ENCODE measurements at regions not wholly inside any gene's neighbourhood (a gene's known extent, or its start where the extent isn't known, plus 50 kb on each side); places are given as distances from the start of the nearest gene placed in this dataset.

DNA sequence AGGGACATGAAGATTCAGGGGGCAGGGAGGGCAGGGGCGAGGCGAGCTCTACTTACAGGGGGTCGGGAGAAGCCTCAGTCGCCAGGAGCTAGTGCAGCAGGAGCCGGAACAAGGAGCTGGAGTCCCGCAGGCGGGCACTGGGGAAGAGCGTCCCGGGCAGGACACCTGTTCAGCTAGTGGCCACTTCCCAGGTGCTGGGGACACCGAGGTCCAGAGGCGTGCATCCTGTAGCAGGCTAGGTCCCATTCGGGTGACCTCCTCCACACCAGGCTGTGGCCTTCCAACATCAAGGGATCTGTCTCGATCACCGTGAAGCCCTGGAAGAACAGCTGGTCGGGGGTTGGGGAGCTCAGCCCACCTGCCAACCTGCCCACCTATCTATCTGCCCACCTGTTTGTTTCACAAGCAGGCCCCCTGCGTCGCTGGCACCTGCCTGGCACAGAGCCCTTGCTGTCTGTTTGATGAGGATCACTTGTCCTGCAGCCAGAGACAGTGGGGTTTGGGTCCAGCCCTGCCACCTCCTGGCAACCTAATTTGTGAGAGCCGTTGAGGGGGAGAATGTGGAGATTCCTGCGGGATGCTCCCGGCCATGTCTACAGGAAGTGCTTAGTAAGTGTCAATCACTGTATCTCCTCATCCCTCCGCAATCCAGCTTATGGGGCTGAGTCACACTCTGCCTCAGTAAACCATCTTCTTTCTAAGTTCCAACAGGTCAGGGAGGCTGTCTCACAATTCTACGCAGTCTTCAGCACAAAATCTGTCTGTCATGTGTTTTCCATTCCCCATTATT, 940.9 kb downstream of the BRD1 start:
- no peak overlapping the region for H3K4me3 ChIP-seq
- no peaks in the 10 kb centered on the region for H3K9me3 ChIP-seq (replicated peaks in 1 of 3)
- DNase-seq = peak in 2 of 7 donors; percentile 4 to 6
- H3K27me3 ChIP-seq = no peaks in the 10 kb centered on the region
- H3K27ac ChIP-seq = no peak overlapping the region
- WGBS, 4 donors = 73 to 79% (median 76%) methylated on average over 17 to 22 of the region's 22 CpGs
- no peak for TF ChIP-seq CTCF (IDR thresholded peaks at IDR 0.05)
- TF ChIP-seq POLR2A (IDR thresholded peaks at IDR 0.05) = no peak
- intact Hi-C loops (cut with DNase I) = no loop called here
- H3K36me3 ChIP-seq (replicated peaks in 1 of 2) = no peaks in the 10 kb centered on the region
- no peaks in the 10 kb centered on the region for H3K4me1 ChIP-seq (replicated peaks in 1 of 2)

DNA sequence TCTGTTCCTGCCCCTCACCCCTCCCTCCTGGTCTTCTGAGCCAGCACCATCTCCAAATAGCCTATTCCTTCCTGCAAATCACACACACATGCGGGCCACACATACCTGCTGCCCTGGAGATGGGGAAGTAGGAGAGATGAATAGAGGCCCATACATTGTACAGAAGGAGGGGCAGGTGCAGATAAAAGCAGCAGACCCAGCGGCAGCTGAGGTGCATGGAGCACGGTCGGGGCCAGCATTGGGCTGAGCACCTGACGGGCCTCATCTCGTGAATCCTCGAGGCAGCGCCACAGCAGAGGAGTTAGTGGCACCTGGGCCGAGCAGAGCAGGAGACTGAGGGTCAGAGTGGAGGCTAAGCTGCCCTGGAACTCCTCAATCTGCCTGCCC, 941.8 kb downstream of the BRD1 start:
- Histone ChIP-seq H3K27ac (no peak overlapping the region), H3K27me3 (no peaks in the 10 kb centered on the region), H3K36me3 (replicated peaks in 1 of 2) (no peaks in the 10 kb centered on the region), H3K4me1 (replicated peaks in 1 of 2) (no peaks in the 10 kb centered on the region), H3K9me3 (replicated peaks in 1 of 3) (no peaks in the 10 kb centered on the region), H3K4me3 (no peak overlapping the region)
- TF ChIP-seq POLR2A (IDR thresholded peaks at IDR 0.05) (no peak), CTCF (IDR thresholded peaks at IDR 0.05) (no peak)
- peak in 1 of 7 donors; percentile 3 for DNase-seq
- intact Hi-C loops (cut with DNase I) = no loop called here
- WGBS, 4 donors = 73 to 82% (median 81%) methylated on average over 5 to 9 of the region's 9 CpGs

DNA sequence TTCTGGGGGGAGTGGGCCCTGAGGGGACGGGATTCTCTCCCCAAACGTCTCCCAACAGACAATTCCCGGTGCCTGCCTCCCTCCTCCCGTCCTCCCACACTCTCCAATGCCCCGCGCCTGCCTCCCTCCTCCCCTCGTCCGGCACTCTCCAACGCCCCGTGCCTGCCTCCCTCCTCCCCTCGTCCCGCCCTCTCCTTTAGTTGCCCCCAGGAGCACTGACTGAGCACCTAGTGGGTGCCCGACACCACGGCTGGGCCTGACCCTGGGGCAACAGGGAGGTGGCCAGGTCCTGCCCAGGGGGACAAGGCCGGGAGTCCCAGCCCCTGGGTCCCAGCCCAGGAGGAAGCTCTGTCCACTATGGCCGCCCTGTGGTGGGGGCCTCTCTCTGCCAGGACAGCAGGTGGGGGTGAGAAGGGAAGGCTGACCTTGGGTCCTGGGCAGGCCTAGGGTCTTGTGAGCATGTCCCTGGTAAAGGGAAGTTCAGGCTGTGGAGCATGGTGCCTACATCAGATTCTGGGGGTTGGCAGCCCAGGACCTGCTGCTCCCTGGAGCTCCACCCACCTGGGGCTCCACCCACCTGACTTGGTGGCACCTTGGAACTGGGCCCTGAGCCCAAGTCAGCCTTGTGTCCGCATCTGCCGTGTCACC, 942.3 kb downstream of the BRD1 start:
- no peak overlapping the region for H3K27ac ChIP-seq
- WGBS, 4 donors = 59 to 70% (median 65%) methylated on average over 15 to 18 of the region's 18 CpGs
- H3K36me3 ChIP-seq (replicated peaks in 1 of 2) = no peaks in the 10 kb centered on the region
- TF ChIP-seq CTCF (IDR thresholded peaks at IDR 0.05) (no peak), POLR2A (IDR thresholded peaks at IDR 0.05) (no peak)
- no peaks in the 10 kb centered on the region for H3K4me1 ChIP-seq (replicated peaks in 1 of 2)
- peak in 1 of 7 donors; percentile 3 for DNase-seq
- H3K4me3 ChIP-seq = no peak overlapping the region
- intact Hi-C loops (cut with DNase I) = no loop called here
- no peaks in the 10 kb centered on the region for H3K9me3 ChIP-seq (replicated peaks in 1 of 3)
- H3K27me3 ChIP-seq = no peaks in the 10 kb centered on the region

- peak in 1 of 7 donors; percentile 5 for DNase-seq
- WGBS, 4 donors = 70 to 81% (median 79%) methylated on average over 6 to 16 of the region's 16 CpGs
- no peaks in the 10 kb centered on the region for H3K27me3 ChIP-seq
- no peaks in the 10 kb centered on the region for H3K4me1 ChIP-seq (replicated peaks in 1 of 2)
- H3K9me3 ChIP-seq (replicated peaks in 1 of 3) = no peaks in the 10 kb centered on the region
- H3K36me3 ChIP-seq (replicated peaks in 1 of 2) = no peaks in the 10 kb centered on the region
- no peak overlapping the region for H3K4me3 ChIP-seq
- H3K27ac ChIP-seq = no peak overlapping the region
- TF ChIP-seq POLR2A (IDR thresholded peaks at IDR 0.05) = no peak
- TF ChIP-seq CTCF (IDR thresholded peaks at IDR 0.05) = no peak
- intact Hi-C loops (cut with DNase I) = no loop called here
Observed at GRCh38 chr22:48884786-48885185, 942.9 kb downstream of the BRD1 start.

Measured in adrenal gland (tissue), 9 donors.